SK-N-SH treated with all-trans-retinoic acid at 6 μM for 48 hours (cell line): ENCODE measurements at regions not wholly inside any gene's neighbourhood (a gene's known extent, or its start where the extent isn't known, plus 50 kb on each side); places are given as distances from the start of the nearest gene placed in this dataset.

Source experiments
- ATAC-seq: fragments of 200-7000 bp; cut with Tn5 transposase; 3 replicates; pipeline ENCODE4 v1.9.1; 2020; ENCODE audit warnings: mild to moderate bottlenecking, moderate library complexity
- ARNTL ChIP-seq: fragments of 450-650 bp; formaldehyde crosslinking; IDR thresholded peaks from 2 replicates; pipeline ENCODE4 v1.5.0; 2020; ENCODE audit warnings: low read depth, mild to moderate bottlenecking, moderate library complexity, borderline replicate concordance
- BACH2 ChIP-seq: fragments of 250-450 bp; sonication (Bioruptor Pico); IDR thresholded peaks from 2 replicates; pipeline ENCODE4 v1.9.0; 2021; ENCODE audit warnings: mild to moderate bottlenecking, borderline replicate concordance
- CREB5 ChIP-seq: fragments of 250-450 bp; sonication (Bioruptor Pico); IDR thresholded peaks from 2 replicates; pipeline ENCODE4 v1.5.1; 2020; ENCODE audit warnings: low read depth, mild to moderate bottlenecking, moderate library complexity
- CSDC2 ChIP-seq: fragments of 250-450 bp; sonication (Bioruptor Pico); IDR thresholded peaks from 2 replicates; pipeline ENCODE4 v1.5.0; 2020; ENCODE audit warnings: mild to moderate bottlenecking, moderate library complexity
- CSRNP3 ChIP-seq: fragments of 250-450 bp; sonication (Bioruptor Pico); IDR thresholded peaks from 2 replicates; pipeline ENCODE4 v1.5.1; 2021; ENCODE audit warnings: mild to moderate bottlenecking, moderate library complexity
- ESRRG ChIP-seq: fragments of 250-450 bp; sonication (Bioruptor Pico); IDR thresholded peaks from 2 replicates; pipeline ENCODE4 v1.6.1; 2021; ENCODE audit warnings: mild to moderate bottlenecking
- GLIS3 ChIP-seq: fragments of 250-450 bp; sonication (Bioruptor Pico); IDR thresholded peaks from 2 replicates; pipeline ENCODE4 v1.5.0; 2020; ENCODE audit warnings: mild to moderate bottlenecking, moderate library complexity
- ISL1 ChIP-seq: fragments of 250-450 bp; sonication (Bioruptor Pico); IDR thresholded peaks from 2 replicates; pipeline ENCODE4 v2.1.2; 2022; ENCODE audit warnings: mild to moderate bottlenecking, moderate library complexity
- OSR1 ChIP-seq: fragments of 250-450 bp; sonication (Bioruptor Pico); IDR thresholded peaks from 2 replicates; pipeline ENCODE4 v1.8.0; 2022; ENCODE audit warnings: moderate library complexity, mild to moderate bottlenecking, inconsistent platforms
- PATZ1 ChIP-seq: fragments of 250-450 bp; sonication (Bioruptor Pico); IDR thresholded peaks from 2 replicates; pipeline ENCODE4 v1.8.0; 2020; ENCODE audit warnings: mild to moderate bottlenecking, moderate library complexity, borderline replicate concordance
- POU6F1 ChIP-seq: fragments of 250-450 bp; sonication (Bioruptor Pico); IDR thresholded peaks from 2 replicates; pipeline ENCODE4 v1.8.0; 2021; ENCODE audit warnings: low read depth, mild to moderate bottlenecking, moderate library complexity, borderline replicate concordance
- PPARA ChIP-seq: fragments of 250-450 bp; sonication (Bioruptor Pico); IDR thresholded peaks from 2 replicates; pipeline ENCODE4 v1.5.0; 2020; ENCODE audit warnings: mild to moderate bottlenecking, borderline replicate concordance
- RARB ChIP-seq: fragments of 250-450 bp; sonication (Bioruptor Pico); IDR thresholded peaks from 2 replicates; pipeline ENCODE4 v1.8.0; 2021; ENCODE audit warnings: mild to moderate bottlenecking, moderate library complexity
- SNAI2 ChIP-seq: fragments of 250-450 bp; sonication (Bioruptor Pico); IDR thresholded peaks from 2 replicates; pipeline ENCODE4 v1.5.0; 2020; ENCODE audit warnings: mild to moderate bottlenecking, moderate library complexity
- TCF4 ChIP-seq: fragments of 250-450 bp; sonication (Bioruptor Pico); IDR thresholded peaks from 2 replicates; pipeline ENCODE4 v1.8.0; 2021; ENCODE audit warnings: mild to moderate bottlenecking, moderate library complexity, borderline replicate concordance
- TOX ChIP-seq: fragments of 250-450 bp; sonication (Bioruptor Pico); IDR thresholded peaks from 2 replicates; pipeline ENCODE4 v1.8.0; 2021; ENCODE audit warnings: mild to moderate bottlenecking, moderate library complexity, borderline replicate concordance
- TSHZ2 ChIP-seq: fragments of 250-450 bp; sonication (Bioruptor Pico); IDR thresholded peaks from 2 replicates; pipeline ENCODE4 v1.5.0; 2020; ENCODE audit warnings: mild to moderate bottlenecking, moderate library complexity
- ZC3H10 ChIP-seq: fragments of 250-450 bp; sonication (Bioruptor Pico); IDR thresholded peaks from 2 replicates; pipeline ENCODE4 v1.5.1; 2021; ENCODE audit warnings: mild to moderate bottlenecking, moderate library complexity
- ZFP3 ChIP-seq: fragments of 250-450 bp; sonication (Bioruptor Pico); IDR thresholded peaks from 2 replicates; pipeline ENCODE4 v1.5.0; 2020; ENCODE audit warnings: mild to moderate bottlenecking, moderate library complexity
- ZFP30 ChIP-seq: fragments of 450-650 bp; formaldehyde crosslinking; IDR thresholded peaks from 2 replicates; pipeline ENCODE4 v1.5.0; 2022; ENCODE audit warnings: mild to moderate bottlenecking, moderate library complexity
- ZNF565 ChIP-seq: fragments of 450-650 bp; formaldehyde crosslinking; conservative IDR thresholded peaks from 2 replicates; pipeline ENCODE4 v1.5.0; 2020; ENCODE audit warnings: low read depth, mild to moderate bottlenecking, moderate library complexity
- ZNF70 ChIP-seq: fragments of 450-650 bp; formaldehyde crosslinking; IDR thresholded peaks from 2 replicates; pipeline ENCODE4 v1.5.0; 2020; ENCODE audit warnings: mild to moderate bottlenecking, moderate library complexity
- ZNF8 ChIP-seq: fragments of 450-650 bp; formaldehyde crosslinking; IDR thresholded peaks from 2 replicates; pipeline ENCODE4 v1.5.0; 2020; ENCODE audit warnings: mild to moderate bottlenecking, moderate library complexity

- ATAC-seq = no peak
Observed at GRCh38 chr9:108486831-108487230, 369.0 kb downstream of the ACTL7B start.

GRCh38 chr9:108484468-108484867 is 371.3 kb downstream of the ACTL7B start:
- no peak for ATAC-seq
- TF ChIP-seq TCF4 = no peak
- TF ChIP-seq POU6F1 (CRISPR knock-in tag) = no peak
- TF ChIP-seq ZFP30 = no peak
- TF ChIP-seq GLIS3 = no peak
- TF ChIP-seq CSRNP3 = no peak
- no peak for TF ChIP-seq CSDC2 (CRISPR knock-in tag)
- TF ChIP-seq TOX (CRISPR knock-in tag) = no peak

More at GRCh38 chr9:108486831-108487230, 369.0 kb downstream of the ACTL7B start:
- TF ChIP-seq ZFP30 (no peak), RARB (CRISPR knock-in tag) (no peak), CSDC2 (CRISPR knock-in tag) (no peak), ZC3H10 (CRISPR knock-in tag) (no peak), OSR1 (CRISPR knock-in tag) (no peak), ESRRG (CRISPR knock-in tag) (no peak), PPARA (no peak), ZNF565 (CRISPR knock-in tag) (no peak), ARNTL (no peak), ZNF70 (CRISPR knock-in tag) (no peak), ISL1 (CRISPR knock-in tag) (no peak), ZFP3 (CRISPR knock-in tag) (no peak), POU6F1 (CRISPR knock-in tag) (no peak), TOX (CRISPR knock-in tag) (no peak), PATZ1 (CRISPR knock-in tag) (no peak), ZNF8 (no peak), SNAI2 (CRISPR knock-in tag) (no peak), TSHZ2 (CRISPR knock-in tag) (no peak), BACH2 (CRISPR knock-in tag) (no peak)

- no peak for TF ChIP-seq SNAI2 (CRISPR knock-in tag)
- no peak for TF ChIP-seq RARB (CRISPR knock-in tag)
- no peak for TF ChIP-seq ZC3H10 (CRISPR knock-in tag)
- no peak for TF ChIP-seq ZNF565 (CRISPR knock-in tag)
- no peak for TF ChIP-seq ESRRG (CRISPR knock-in tag)
- TF ChIP-seq BACH2 (CRISPR knock-in tag) = no peak
- no peak for TF ChIP-seq POU6F1 (CRISPR knock-in tag)
- TF ChIP-seq ZNF70 (CRISPR knock-in tag) = no peak
- no peak for TF ChIP-seq OSR1 (CRISPR knock-in tag)
- TF ChIP-seq CREB5 (CRISPR knock-in tag) = no peak
- TF ChIP-seq ISL1 (CRISPR knock-in tag) = no peak
- no peak for TF ChIP-seq TOX (CRISPR knock-in tag)
- no peak for TF ChIP-seq ZNF8
- no peak for TF ChIP-seq ARNTL
- TF ChIP-seq PATZ1 (CRISPR knock-in tag) = no peak
- ATAC-seq = no peak
Observed at GRCh38 chr9:108483676-108484075, 372.1 kb downstream of the ACTL7B start.
